B cell (primary cell): ENCODE measurements at regions not wholly inside any gene's neighbourhood (a gene's known extent, or its start where the extent isn't known, plus 50 kb on each side); places are given as distances from the start of the nearest gene placed in this dataset.
"Not testable (repeated sequence)": the region's sequence is repeated elsewhere in the genome, so short reads cannot be mapped to it uniquely, and the experiment has no call there.

Source experiments
- ATAC-seq: fragments of 200-7000 bp; cut with Tn5 transposase; one replicate; pipeline ENCODE4 v1.10.0; 2021; ENCODE audit warnings: low read depth, mild to moderate bottlenecking, moderate number of reproducible peaks, moderate library complexity
- CTCF ChIA-PET: fragments of 350-600 bp; sonication (Branson Sonifier 250); formaldehyde crosslinking; loops from one replicate; lab custom pipeline; 2021; ENCODE audit warnings: antibody characterized with exemption, inconsistent platforms; lab: Charles Lee
- POLR2A ChIA-PET: fragments of 350-600 bp; sonication (Branson Sonifier 250); formaldehyde crosslinking; loops from one replicate; lab custom pipeline; 2021; ENCODE audit warnings: antibody characterized with exemption; lab: Charles Lee
- DNase-seq: peaks from one replicate; pipeline ENCODE4 v3.0.0; 2013
- H2AFZ ChIP-seq: 2 replicates; pipeline ENCODE4 v1.6.1; 2012; ENCODE audit warnings: mild to moderate bottlenecking, low read depth, low read length; ENCODE audit not compliant: insufficient read depth, poor library complexity, severe bottlenecking
- H3K27ac ChIP-seq, 2 donors: 1 replicate in 1 of 2; 2 replicates in 1 of 2; pipeline ENCODE4 v1.5.1; 2012 to 2013; ENCODE audit warnings: low read length in 2 of 2, mild to moderate bottlenecking in 2 of 2, moderate library complexity in 1 of 2
- H3K27me3 ChIP-seq, 4 experiments: fragments of 200-600 bp in 1 of 4; sonication (generic) in 1 of 4; replicated peaks in 1 of 4; 1 replicate in 2 of 4; 2 replicates in 2 of 4; pipeline versions ENCODE4 v1.6.1 to v1.7.0; 2013 to 2016; ENCODE audit warnings: low read length in 3 of 4, mild to moderate bottlenecking in 2 of 4, mixed read lengths in 1 of 4, moderate library complexity in 1 of 4; ENCODE audit not compliant: insufficient read depth in 4 of 4, control insufficient read depth in 3 of 4; ENCODE audit errors: control extremely low read depth in 1 of 4
- H3K36me3 ChIP-seq, 2 experiments: replicated peaks in 1 of 2; 1 replicate in 1 of 2; 2 replicates in 1 of 2; pipeline versions ENCODE4 v1.6.1 to v1.7.1; 2013; ENCODE audit warnings: low read length in 1 of 2; ENCODE audit not compliant: insufficient read depth in 2 of 2, control insufficient read depth in 1 of 2; ENCODE audit errors: control extremely low read depth in 1 of 2, extremely low read depth in 1 of 2
- H3K4me1 ChIP-seq, 2 donors: fragments of 200-600 bp in 1 of 2; sonication (generic) in 1 of 2; 1 replicate in 1 of 2; 2 replicates in 1 of 2; pipeline versions ENCODE4 v1.5.1 to v1.6.1; 2013 to 2017; ENCODE audit warnings: low read length in 2 of 2; ENCODE audit not compliant: control insufficient read depth in 2 of 2, insufficient read depth in 2 of 2
- H3K4me2 ChIP-seq: replicated peaks from 2 replicates; pipeline ENCODE3; 2012; ENCODE audit warnings: mild to moderate bottlenecking, low read depth, low read length; ENCODE audit not compliant: poor library complexity, severe bottlenecking
- H3K4me3 ChIP-seq, 5 experiments: fragments of 200-600 bp in 1 of 5; sonication (generic) in 1 of 5; 1 replicate in 3 of 5; 2 replicates in 2 of 5; pipeline versions ENCODE4 v1.5.1 to v1.7.0; 2011 to 2016; ENCODE audit warnings: low read length in 4 of 5, mild to moderate bottlenecking in 4 of 5, low read depth in 2 of 5, control low read depth in 1 of 5, moderate library complexity in 1 of 5; ENCODE audit not compliant: insufficient read depth in 1 of 5; ENCODE audit errors: control extremely low read depth in 1 of 5, extremely low read depth in 1 of 5
- H3K79me2 ChIP-seq: fragments of 200-600 bp; sonication (generic); one replicate; pipeline ENCODE4 v1.6.0; 2016; ENCODE audit warnings: low read length; ENCODE audit not compliant: control insufficient read depth, insufficient read depth
- H3K9ac ChIP-seq: fragments of 200-600 bp; sonication (generic); 2 replicates; pipeline ENCODE4 v1.6.1; 2017; ENCODE audit warnings: mild to moderate bottlenecking, low read length, moderate library complexity
- H3K9me3 ChIP-seq, 3 donors: one replicate each; pipeline versions ENCODE4 v1.6.1 to v1.7.1; 2013; ENCODE audit warnings: low read length in 2 of 3; ENCODE audit not compliant: control insufficient read depth in 2 of 3, insufficient read depth in 1 of 3; ENCODE audit errors: control extremely low read depth in 1 of 3
- H4K20me1 ChIP-seq: 2 replicates; pipeline ENCODE4 v1.6.0; 2012; ENCODE audit warnings: mild to moderate bottlenecking, low read length; ENCODE audit not compliant: insufficient read depth, control insufficient read depth, poor library complexity, severe bottlenecking
- H3K27ac Mint-ChIP-seq: one replicate; pipeline ENCODE4 v1.8.0; 2021; ENCODE audit warnings: mixed read lengths
- H3K27me3 Mint-ChIP-seq: one replicate; pipeline ENCODE4 v1.8.0; 2021; ENCODE audit warnings: mixed read lengths
- H3K4me1 Mint-ChIP-seq: one replicate; pipeline ENCODE4 v1.8.0; 2021; ENCODE audit warnings: mixed read lengths
- H3K4me3 Mint-ChIP-seq: one replicate; pipeline ENCODE4 v1.8.0; 2021; ENCODE audit warnings: mixed read lengths
- H3K9me3 Mint-ChIP-seq: one replicate; pipeline ENCODE4 v1.8.0; 2022; ENCODE audit warnings: mixed read lengths; ENCODE audit not compliant: insufficient read depth
- EZH2 ChIP-seq: IDR thresholded peaks from 2 replicates; pipeline ENCODE4 v1.6.1; 2012; ENCODE audit warnings: borderline replicate concordance, low read depth, mild to moderate bottlenecking, moderate library complexity, low read length; ENCODE audit not compliant: insufficient read depth, poor library complexity, severe bottlenecking
- WGBS: methylation state at CpG from one replicate; pipeline ENCODE4 v1.1.5; 2013; ENCODE audit warnings: missing lambda C conversion rate; ENCODE audit not compliant: insufficient coverage; 5-methylcytosine and 5-hydroxymethylcytosine counted together
- intact Hi-C: fragments of 100-400 bp; cut with micrococcal nuclease; formaldehyde crosslinking; loops from one replicate; pipeline ENCODE4 v1.10.0; 2022
- TF ChIP-seq, protein P1 (sequence below): fragments of 200-600 bp; IDR thresholded peaks from one replicate; pipeline ENCODE4 v1.8.0; 2022; ENCODE audit warnings: antibody characterized with exemption, mild to moderate bottlenecking

DNA sequence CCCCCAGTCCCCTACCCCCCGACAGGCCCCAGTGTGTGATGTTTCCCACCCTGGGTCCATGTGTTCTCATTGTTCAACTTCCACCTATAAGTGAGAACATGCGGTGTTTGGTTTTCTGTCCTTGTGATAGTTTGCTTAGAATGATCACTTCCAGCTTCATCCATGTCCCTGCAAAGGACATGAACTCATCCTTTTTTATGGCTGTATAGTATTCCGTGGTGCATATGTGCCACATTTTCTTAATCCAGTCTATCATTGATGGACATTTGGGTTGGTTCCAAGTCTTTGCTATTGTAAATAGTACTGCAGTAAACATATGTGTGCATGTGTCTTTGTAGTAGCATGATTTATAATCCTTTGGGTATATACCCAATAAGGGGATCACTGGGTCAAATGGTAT lies 208.2 kb upstream of the NEBL start:
- H3K9me3 Mint-ChIP-seq, H3K79me2 ChIP-seq, H3K36me3 ChIP-seq, CTCF ChIA-PET, H2AFZ ChIP-seq, H3K27me3 ChIP-seq, ATAC-seq, H3K4me3 ChIP-seq, H3K9ac ChIP-seq, H4K20me1 ChIP-seq, DNase-seq, POLR2A ChIA-PET, H3K27me3 Mint-ChIP-seq, H3K4me2 ChIP-seq, H3K4me3 Mint-ChIP-seq, H3K27ac ChIP-seq, H3K27ac Mint-ChIP-seq, H3K9me3 ChIP-seq, H3K4me1 ChIP-seq, intact Hi-C loops, H3K4me1 Mint-ChIP-seq: not testable (repeated sequence)
- WGBS = 100% methylated on average over 1 of the region's 3 CpGs

DNA sequence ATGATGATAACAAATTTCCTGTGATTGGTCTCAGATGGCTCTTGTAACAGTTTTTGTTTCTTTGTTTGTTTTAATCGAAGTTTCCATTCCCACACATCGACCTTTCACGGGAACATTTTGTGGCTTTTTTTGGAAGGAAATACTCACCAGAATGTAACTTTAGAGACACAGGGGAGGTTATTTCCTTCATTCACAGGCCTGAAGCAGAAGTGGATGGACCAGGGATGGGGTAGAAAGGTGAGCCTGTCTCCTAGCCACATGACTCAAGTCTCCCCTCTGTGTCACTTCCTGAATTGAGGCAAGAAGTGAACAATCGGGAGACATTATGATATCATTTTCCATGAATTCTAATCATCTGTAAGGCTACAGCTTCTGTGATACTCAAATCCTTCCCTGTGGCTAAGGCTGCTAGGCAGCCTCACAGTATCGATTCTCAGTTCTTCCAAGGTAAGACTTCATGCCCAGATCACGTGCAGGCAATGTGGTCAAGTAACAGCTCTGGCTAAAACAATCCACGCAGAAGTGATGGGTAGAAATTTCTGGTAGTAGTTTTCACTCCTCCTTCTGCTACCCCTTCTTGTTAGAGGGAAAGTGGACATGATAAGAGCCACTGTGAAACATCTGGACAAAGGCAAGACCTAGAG lies 203.9 kb upstream of the NEBL start:
- no peak overlapping the region for H3K4me3 Mint-ChIP-seq
- DNase-seq (no peak), ATAC-seq (no peak)
- Histone ChIP-seq H3K9ac (no peak overlapping the region), H3K27ac (no peak overlapping the region), H3K36me3 (no peaks in the 10 kb centered on the region), H3K4me1 (no peaks in the 10 kb centered on the region), H3K4me2 (no peak overlapping the region), H3K9me3 (no peaks in the 10 kb centered on the region), H2AFZ (no peak overlapping the region), H3K4me3 (no peak overlapping the region), H3K27me3 (no peaks in the 10 kb centered on the region), H3K79me2 (no peaks in the 10 kb centered on the region), H4K20me1 (no peaks in the 10 kb centered on the region)
- H3K27me3 Mint-ChIP-seq = no peaks in the 10 kb centered on the region
- ChIA-PET CTCF (no interaction called here), POLR2A (no interaction called here)
- intact Hi-C loops = no loop called here
- no peaks in the 10 kb centered on the region for H3K9me3 Mint-ChIP-seq
- 70% methylated on average over 1 of the region's 7 CpGs for WGBS
- TF ChIP-seq, protein P1, sequence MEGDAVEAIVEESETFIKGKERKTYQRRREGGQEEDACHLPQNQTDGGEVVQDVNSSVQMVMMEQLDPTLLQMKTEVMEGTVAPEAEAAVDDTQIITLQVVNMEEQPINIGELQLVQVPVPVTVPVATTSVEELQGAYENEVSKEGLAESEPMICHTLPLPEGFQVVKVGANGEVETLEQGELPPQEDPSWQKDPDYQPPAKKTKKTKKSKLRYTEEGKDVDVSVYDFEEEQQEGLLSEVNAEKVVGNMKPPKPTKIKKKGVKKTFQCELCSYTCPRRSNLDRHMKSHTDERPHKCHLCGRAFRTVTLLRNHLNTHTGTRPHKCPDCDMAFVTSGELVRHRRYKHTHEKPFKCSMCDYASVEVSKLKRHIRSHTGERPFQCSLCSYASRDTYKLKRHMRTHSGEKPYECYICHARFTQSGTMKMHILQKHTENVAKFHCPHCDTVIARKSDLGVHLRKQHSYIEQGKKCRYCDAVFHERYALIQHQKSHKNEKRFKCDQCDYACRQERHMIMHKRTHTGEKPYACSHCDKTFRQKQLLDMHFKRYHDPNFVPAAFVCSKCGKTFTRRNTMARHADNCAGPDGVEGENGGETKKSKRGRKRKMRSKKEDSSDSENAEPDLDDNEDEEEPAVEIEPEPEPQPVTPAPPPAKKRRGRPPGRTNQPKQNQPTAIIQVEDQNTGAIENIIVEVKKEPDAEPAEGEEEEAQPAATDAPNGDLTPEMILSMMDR = no peak
- no peak for TF ChIP-seq EZH2
- no peak overlapping the region for H3K27ac Mint-ChIP-seq
- H3K4me1 Mint-ChIP-seq = no peaks in the 10 kb centered on the region
